ENCODE measurements at regions not wholly inside any gene's neighbourhood (a gene's known extent, or its start where the extent isn't known, plus 50 kb on each side); places are given as distances from the start of the nearest gene placed in this dataset.

DNA sequence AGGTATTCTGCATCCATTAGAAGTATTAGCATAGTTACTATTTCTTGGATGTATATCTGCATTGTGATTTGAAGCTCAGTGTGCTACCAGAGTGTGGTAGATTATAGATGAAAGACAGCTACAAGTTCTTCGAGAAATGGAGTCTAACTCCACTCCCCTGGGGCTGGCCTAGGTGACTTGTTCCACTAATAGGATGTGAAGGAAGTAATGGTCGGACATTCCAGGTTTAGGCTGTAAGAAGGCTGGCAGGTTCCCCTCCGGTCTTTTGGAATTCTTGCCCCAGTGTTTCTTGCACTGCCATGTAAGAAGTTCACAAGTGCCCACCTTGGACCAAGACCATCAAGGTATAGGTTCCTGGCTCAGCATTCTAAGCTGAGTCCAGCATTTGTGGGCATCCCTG is 236.4 kb downstream of the FLRT2 start:
- ATAC-seq (no peak), FAIRE-seq (no peak), DNase-seq (ENCODE audit: low read depth, low spot score) (no peak)
- Histone ChIP-seq H3K4me2 (ENCODE audit: control insufficient read depth, insufficient read depth) (no peak overlapping the region), H3K27ac (ENCODE audit: control insufficient read depth, insufficient read depth) (no peak overlapping the region), H2AFZ (ENCODE audit: control insufficient read depth, low read depth, low read length) (no peak overlapping the region), H3K9ac (ENCODE audit: control insufficient read depth, insufficient read depth, low read length) (no peak overlapping the region), H4K20me1 (ENCODE audit: control insufficient read depth, insufficient read depth) (no peaks in the 10 kb centered on the region), H3K36me3 (ENCODE audit: control insufficient read depth in 2 of 2, insufficient read depth in 2 of 2, low read length in 1 of 2) (no peaks in the 10 kb centered on the region), H3K4me3 (no peak overlapping the region), H3K4me1 (ENCODE audit: control insufficient read depth, insufficient read depth, low read length) (no peaks in the 10 kb centered on the region), H3K9me3 (replicated peaks; ENCODE audit: control insufficient read depth, insufficient read depth, low read length) (no peaks in the 10 kb centered on the region), H3K27me3 (replicated peaks in 1 of 2; ENCODE audit: control insufficient read depth in 2 of 2, insufficient read depth in 2 of 2, low read length in 1 of 2) (no peaks in the 10 kb centered on the region), H3K79me2 (ENCODE audit: control insufficient read depth, insufficient read depth, low read length) (no peaks in the 10 kb centered on the region)
- BruUV-seq (replicated peaks) = no TSS peak
- in situ Hi-C loops (cut with MboI) (no loop called here), intact Hi-C loops (cut with micrococcal nuclease; ENCODE audit: unreplicated experiment) (no loop called here)
- ChIA-PET CTCF (no interaction called here), RAD21 (ENCODE audit: unreplicated experiment) (no interaction called here), SMC1A (ENCODE audit: uncharacterized antibody, unreplicated experiment) (no interaction called here), POLR2A (no interaction called here)
- WGBS (ENCODE audit: insufficient coverage, insufficient replicate concordance, low lambda C conversion rate, missing lambda C conversion rate) = 13% methylated on average over 3 of the region's 3 CpGs
- TF ChIP-seq ZSCAN29 (IDR thresholded peaks at IDR 0.05) = no peak
- TF ChIP-seq DPF2 (IDR thresholded peaks at IDR 0.05) = no peak
- TF ChIP-seq, protein P1, sequence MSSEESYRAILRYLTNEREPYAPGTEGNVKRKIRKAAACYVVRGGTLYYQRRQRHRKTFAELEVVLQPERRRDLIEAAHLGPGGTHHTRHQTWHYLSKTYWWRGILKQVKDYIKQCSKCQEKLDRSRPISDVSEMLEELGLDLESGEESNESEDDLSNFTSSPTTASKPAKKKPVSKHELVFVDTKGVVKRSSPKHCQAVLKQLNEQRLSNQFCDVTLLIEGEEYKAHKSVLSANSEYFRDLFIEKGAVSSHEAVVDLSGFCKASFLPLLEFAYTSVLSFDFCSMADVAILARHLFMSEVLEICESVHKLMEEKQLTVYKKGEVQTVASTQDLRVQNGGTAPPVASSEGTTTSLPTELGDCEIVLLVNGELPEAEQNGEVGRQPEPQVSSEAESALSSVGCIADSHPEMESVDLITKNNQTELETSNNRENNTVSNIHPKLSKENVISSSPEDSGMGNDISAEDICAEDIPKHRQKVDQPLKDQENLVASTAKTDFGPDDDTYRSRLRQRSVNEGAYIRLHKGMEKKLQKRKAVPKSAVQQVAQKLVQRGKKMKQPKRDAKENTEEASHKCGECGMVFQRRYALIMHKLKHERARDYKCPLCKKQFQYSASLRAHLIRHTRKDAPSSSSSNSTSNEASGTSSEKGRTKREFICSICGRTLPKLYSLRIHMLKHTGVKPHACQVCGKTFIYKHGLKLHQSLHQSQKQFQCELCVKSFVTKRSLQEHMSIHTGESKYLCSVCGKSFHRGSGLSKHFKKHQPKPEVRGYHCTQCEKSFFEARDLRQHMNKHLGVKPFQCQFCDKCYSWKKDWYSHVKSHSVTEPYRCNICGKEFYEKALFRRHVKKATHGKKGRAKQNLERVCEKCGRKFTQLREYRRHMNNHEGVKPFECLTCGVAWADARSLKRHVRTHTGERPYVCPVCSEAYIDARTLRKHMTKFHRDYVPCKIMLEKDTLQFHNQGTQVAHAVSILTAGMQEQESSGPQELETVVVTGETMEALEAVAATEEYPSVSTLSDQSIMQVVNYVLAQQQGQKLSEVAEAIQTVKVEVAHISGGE (CRISPR knock-in tag; IDR thresholded peaks at IDR 0.05) = no peak
- TF ChIP-seq RBBP5 (conservative IDR thresholded peaks at IDR 0.05) = no peak
- TF ChIP-seq YY1 (IDR thresholded peaks at IDR 0.05; ENCODE audit: low read depth, low read length) = no peak
- TF ChIP-seq, protein P2, sequence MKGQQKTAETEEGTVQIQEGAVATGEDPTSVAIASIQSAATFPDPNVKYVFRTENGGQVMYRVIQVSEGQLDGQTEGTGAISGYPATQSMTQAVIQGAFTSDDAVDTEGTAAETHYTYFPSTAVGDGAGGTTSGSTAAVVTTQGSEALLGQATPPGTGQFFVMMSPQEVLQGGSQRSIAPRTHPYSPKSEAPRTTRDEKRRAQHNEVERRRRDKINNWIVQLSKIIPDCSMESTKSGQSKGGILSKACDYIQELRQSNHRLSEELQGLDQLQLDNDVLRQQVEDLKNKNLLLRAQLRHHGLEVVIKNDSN (IDR thresholded peaks at IDR 0.05; ENCODE audit: borderline replicate concordance, extremely low read length, insufficient read depth, low read depth, low read length) = no peak
- no peak for TF ChIP-seq MYB (IDR thresholded peaks at IDR 0.05; ENCODE audit: borderline replicate concordance, low read depth, low read length)
- TF ChIP-seq, protein P3, sequence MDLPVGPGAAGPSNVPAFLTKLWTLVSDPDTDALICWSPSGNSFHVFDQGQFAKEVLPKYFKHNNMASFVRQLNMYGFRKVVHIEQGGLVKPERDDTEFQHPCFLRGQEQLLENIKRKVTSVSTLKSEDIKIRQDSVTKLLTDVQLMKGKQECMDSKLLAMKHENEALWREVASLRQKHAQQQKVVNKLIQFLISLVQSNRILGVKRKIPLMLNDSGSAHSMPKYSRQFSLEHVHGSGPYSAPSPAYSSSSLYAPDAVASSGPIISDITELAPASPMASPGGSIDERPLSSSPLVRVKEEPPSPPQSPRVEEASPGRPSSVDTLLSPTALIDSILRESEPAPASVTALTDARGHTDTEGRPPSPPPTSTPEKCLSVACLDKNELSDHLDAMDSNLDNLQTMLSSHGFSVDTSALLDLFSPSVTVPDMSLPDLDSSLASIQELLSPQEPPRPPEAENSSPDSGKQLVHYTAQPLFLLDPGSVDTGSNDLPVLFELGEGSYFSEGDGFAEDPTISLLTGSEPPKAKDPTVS (IDR thresholded peaks at IDR 0.05; ENCODE audit: low read depth, low read length) = no peak
- no peak for TF ChIP-seq CBX3 (IDR thresholded peaks at IDR 0.05; ENCODE audit: borderline replicate concordance, low read depth)
- TF ChIP-seq SUPT20H (IDR thresholded peaks at IDR 0.05; ENCODE audit: borderline replicate concordance, control insufficient read depth, low read depth, low read length) = no peak
- TF ChIP-seq KLF5 (IDR thresholded peaks at IDR 0.05; ENCODE audit: partially characterized antibody) = no peak
- TF ChIP-seq, protein P4, sequence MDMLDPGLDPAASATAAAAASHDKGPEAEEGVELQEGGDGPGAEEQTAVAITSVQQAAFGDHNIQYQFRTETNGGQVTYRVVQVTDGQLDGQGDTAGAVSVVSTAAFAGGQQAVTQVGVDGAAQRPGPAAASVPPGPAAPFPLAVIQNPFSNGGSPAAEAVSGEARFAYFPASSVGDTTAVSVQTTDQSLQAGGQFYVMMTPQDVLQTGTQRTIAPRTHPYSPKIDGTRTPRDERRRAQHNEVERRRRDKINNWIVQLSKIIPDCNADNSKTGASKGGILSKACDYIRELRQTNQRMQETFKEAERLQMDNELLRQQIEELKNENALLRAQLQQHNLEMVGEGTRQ (IDR thresholded peaks at IDR 0.05; ENCODE audit: borderline replicate concordance, low read depth, low read length) = no peak
- TF ChIP-seq, protein P5, sequence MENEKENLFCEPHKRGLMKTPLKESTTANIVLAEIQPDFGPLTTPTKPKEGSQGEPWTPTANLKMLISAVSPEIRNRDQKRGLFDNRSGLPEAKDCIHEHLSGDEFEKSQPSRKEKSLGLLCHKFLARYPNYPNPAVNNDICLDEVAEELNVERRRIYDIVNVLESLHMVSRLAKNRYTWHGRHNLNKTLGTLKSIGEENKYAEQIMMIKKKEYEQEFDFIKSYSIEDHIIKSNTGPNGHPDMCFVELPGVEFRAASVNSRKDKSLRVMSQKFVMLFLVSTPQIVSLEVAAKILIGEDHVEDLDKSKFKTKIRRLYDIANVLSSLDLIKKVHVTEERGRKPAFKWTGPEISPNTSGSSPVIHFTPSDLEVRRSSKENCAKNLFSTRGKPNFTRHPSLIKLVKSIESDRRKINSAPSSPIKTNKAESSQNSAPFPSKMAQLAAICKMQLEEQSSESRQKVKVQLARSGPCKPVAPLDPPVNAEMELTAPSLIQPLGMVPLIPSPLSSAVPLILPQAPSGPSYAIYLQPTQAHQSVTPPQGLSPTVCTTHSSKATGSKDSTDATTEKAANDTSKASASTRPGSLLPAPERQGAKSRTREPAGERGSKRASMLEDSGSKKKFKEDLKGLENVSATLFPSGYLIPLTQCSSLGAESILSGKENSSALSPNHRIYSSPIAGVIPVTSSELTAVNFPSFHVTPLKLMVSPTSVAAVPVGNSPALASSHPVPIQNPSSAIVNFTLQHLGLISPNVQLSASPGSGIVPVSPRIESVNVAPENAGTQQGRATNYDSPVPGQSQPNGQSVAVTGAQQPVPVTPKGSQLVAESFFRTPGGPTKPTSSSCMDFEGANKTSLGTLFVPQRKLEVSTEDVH (IDR thresholded peaks at IDR 0.05; ENCODE audit: low read depth, partially characterized antibody) = no peak
- TF ChIP-seq EP300 (IDR thresholded peaks at IDR 0.05; ENCODE audit: borderline replicate concordance in 1 of 2, control insufficient read depth in 1 of 2, low read depth in 2 of 2, low read length in 2 of 2) = no peak
